DND-41 (cell line): ENCODE measurements at regions not wholly inside any gene's neighbourhood (a gene's known extent, or its start where the extent isn't known, plus 50 kb on each side); places are given as distances from the start of the nearest gene placed in this dataset.

Experiments used
- ATAC-seq: fragments of 200-7000 bp; cut with Tn5 transposase; 3 replicates; pipeline ENCODE4 v1.9.1; 2021; ENCODE audit warnings: low read depth; ENCODE audit not compliant: insufficient read depth
- DNase-seq: peaks from one replicate; pipeline ENCODE4 v3.0.0-alpha.2; 2020
- H2AFZ ChIP-seq: 2 replicates; pipeline ENCODE4 v1.6.0; 2012; ENCODE audit warnings: low read depth, low read length
- H3K27ac ChIP-seq: 2 replicates; pipeline ENCODE4 v1.5.1; 2012; ENCODE audit warnings: low read length, inconsistent platforms
- H3K27me3 ChIP-seq: fragments of 200-600 bp; sonication (generic); 2 replicates; pipeline ENCODE4 v1.6.0; 2012; ENCODE audit warnings: low read length, mild to moderate bottlenecking, inconsistent platforms; ENCODE audit not compliant: insufficient read depth, poor library complexity
- H3K36me3 ChIP-seq: 2 replicates; pipeline ENCODE4 v1.5.1; 2012; ENCODE audit warnings: low read length, inconsistent platforms; ENCODE audit not compliant: insufficient read depth
- H3K4me1 ChIP-seq: 2 replicates; pipeline ENCODE4 v1.5.1; 2012; ENCODE audit warnings: mild to moderate bottlenecking, low read length; ENCODE audit not compliant: insufficient read depth
- H3K4me2 ChIP-seq: 2 replicates; pipeline ENCODE4 v1.6.0; 2012; ENCODE audit warnings: mild to moderate bottlenecking, moderate library complexity, low read length, inconsistent platforms; ENCODE audit not compliant: insufficient read depth
- H3K4me3 ChIP-seq, 2 experiments: fragments of 200-600 bp in 1 of 2; shearing (Covaris generic) in 1 of 2; 2 replicates each; pipeline ENCODE4 v1.5.1; 2012 to 2016; ENCODE audit warnings: inconsistent platforms in 2 of 2, low read length in 2 of 2, mild to moderate bottlenecking in 2 of 2, low read depth in 1 of 2, moderate library complexity in 1 of 2
- H3K79me2 ChIP-seq: 2 replicates; pipeline ENCODE4 v1.6.0; 2012; ENCODE audit warnings: low read length, inconsistent platforms; ENCODE audit not compliant: insufficient read depth
- H3K9ac ChIP-seq: 2 replicates; pipeline ENCODE4 v1.6.0; 2012; ENCODE audit warnings: low read depth, mild to moderate bottlenecking, inconsistent platforms, low read length, moderate library complexity
- H3K9me3 ChIP-seq: 2 replicates; pipeline ENCODE4 v1.5.1; 2012; ENCODE audit warnings: low read length, moderate library complexity, mild to moderate bottlenecking, inconsistent platforms; ENCODE audit not compliant: insufficient read depth, severe bottlenecking
- H4K20me1 ChIP-seq: 2 replicates; pipeline ENCODE4 v1.6.0; 2012; ENCODE audit warnings: low read length; ENCODE audit not compliant: insufficient read depth
- EZH2 ChIP-seq: IDR thresholded peaks from 3 replicates; pipeline ENCODE4 v1.6.1; 2012; ENCODE audit warnings: borderline replicate concordance, low read depth, mild to moderate bottlenecking, moderate library complexity, low read length, inconsistent platforms; ENCODE audit not compliant: severe bottlenecking
- TF ChIP-seq, protein P1 (sequence below): IDR thresholded peaks from 2 replicates; pipeline ENCODE4 v1.5.1; 2012; ENCODE audit warnings: borderline replicate concordance, low read length, moderate library complexity, mild to moderate bottlenecking; ENCODE audit not compliant: poor library complexity, severe bottlenecking; ENCODE audit errors: extremely low read depth

DNA sequence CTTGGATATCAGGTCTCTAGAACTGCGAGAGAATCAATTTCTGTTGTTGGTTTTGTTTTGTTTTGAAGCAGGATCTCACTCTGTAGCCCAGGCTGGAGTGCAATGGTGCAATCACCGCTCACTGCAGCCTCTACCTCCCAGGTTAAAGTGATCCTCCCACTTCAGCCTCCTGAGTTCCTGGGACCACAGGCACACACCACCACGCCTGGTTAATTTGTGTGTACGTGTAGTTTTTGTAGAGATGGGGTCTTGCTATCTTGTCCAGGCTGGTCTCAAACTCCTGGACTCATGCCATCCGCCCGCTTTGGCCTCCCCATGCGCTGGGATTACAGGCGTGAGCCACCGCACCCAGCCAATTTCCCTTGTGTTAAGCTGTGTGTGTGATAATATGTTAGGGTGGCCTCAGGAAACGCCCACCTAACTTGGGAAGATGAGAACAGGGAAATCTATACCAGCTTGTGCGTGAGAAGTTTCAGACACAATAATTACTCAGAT lies 109.6 kb downstream of the SIK1 start:
- peaks cover 3% of the 10 kb centered on the region for H3K9me3 ChIP-seq
- no peak overlapping the region for H3K4me3 ChIP-seq
- no peak overlapping the region for H3K9ac ChIP-seq
- TF ChIP-seq EZH2: no peak
- TF ChIP-seq, protein P1, sequence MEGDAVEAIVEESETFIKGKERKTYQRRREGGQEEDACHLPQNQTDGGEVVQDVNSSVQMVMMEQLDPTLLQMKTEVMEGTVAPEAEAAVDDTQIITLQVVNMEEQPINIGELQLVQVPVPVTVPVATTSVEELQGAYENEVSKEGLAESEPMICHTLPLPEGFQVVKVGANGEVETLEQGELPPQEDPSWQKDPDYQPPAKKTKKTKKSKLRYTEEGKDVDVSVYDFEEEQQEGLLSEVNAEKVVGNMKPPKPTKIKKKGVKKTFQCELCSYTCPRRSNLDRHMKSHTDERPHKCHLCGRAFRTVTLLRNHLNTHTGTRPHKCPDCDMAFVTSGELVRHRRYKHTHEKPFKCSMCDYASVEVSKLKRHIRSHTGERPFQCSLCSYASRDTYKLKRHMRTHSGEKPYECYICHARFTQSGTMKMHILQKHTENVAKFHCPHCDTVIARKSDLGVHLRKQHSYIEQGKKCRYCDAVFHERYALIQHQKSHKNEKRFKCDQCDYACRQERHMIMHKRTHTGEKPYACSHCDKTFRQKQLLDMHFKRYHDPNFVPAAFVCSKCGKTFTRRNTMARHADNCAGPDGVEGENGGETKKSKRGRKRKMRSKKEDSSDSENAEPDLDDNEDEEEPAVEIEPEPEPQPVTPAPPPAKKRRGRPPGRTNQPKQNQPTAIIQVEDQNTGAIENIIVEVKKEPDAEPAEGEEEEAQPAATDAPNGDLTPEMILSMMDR: no peak
- no peaks in the 10 kb centered on the region for H3K36me3 ChIP-seq
- no peaks in the 10 kb centered on the region for H3K4me1 ChIP-seq
- H3K27ac ChIP-seq: no peak overlapping the region
- H2AFZ ChIP-seq: no peak overlapping the region
- H3K4me2 ChIP-seq: no peak overlapping the region
- no peaks in the 10 kb centered on the region for H3K79me2 ChIP-seq
- no peak for ATAC-seq
- H3K27me3 ChIP-seq: no peaks in the 10 kb centered on the region
- DNase-seq: no peak
- H4K20me1 ChIP-seq: no peaks in the 10 kb centered on the region

DNA sequence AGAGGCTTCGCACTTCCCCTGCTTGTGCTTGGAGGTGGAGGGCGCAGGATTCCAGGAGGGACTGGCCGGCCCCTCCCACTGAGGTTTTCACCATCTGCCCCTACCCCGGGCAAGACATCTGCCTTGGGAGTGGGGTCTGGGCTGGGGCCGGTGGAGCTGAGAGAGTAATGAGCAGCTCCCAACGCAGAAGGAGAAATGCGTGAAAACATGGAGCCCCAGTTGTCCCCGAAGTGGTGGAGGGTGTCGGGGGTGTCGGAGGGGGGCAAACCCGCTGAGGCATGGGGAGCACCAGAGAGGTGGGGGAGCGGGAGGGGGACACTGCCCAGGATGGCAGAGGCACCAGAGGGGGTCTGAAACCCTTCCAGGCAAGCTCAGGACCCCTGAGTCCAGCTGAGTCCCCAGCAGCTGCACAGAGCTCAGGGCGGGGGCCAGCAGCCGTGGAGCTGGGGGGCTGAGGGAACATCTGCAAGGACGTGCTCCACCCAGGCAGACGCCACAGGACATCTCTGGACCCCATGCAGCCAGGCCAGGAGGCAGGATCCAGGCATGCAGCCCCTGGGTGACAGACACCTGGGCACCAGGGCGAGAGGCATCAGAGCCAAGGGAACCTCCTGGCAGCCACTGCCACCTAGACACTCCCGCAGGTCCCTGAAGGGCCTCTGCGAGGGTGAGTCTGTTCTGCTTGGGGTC lies 110.6 kb downstream of the SIK1 start:
- Histone ChIP-seq H3K36me3 (no peaks in the 10 kb centered on the region), H3K9ac (no peak overlapping the region), H3K9me3 (peaks cover 3% of the 10 kb centered on the region), H3K4me3 (no peak overlapping the region), H3K4me1 (no peaks in the 10 kb centered on the region), H4K20me1 (no peaks in the 10 kb centered on the region), H3K27ac (no peak overlapping the region), H3K79me2 (no peaks in the 10 kb centered on the region), H3K4me2 (no peak overlapping the region), H2AFZ (no peak overlapping the region), H3K27me3 (no peaks in the 10 kb centered on the region)
- no peak for DNase-seq
- no peak for ATAC-seq
- TF ChIP-seq, protein P1: no peak
- TF ChIP-seq EZH2: no peak

GRCh38 chr21:43315244-43316137 lies 111.4 kb downstream of the SIK1 start:
- H4K20me1 ChIP-seq: no peaks in the 10 kb centered on the region
- no peak overlapping the region for H3K4me3 ChIP-seq
- no peak overlapping the region for H2AFZ ChIP-seq
- no peak overlapping the region for H3K4me2 ChIP-seq
- no peaks in the 10 kb centered on the region for H3K27me3 ChIP-seq
- H3K9ac ChIP-seq: no peak overlapping the region
- H3K4me1 ChIP-seq: no peaks in the 10 kb centered on the region
- DNase-seq (peak; percentile 16), ATAC-seq (no peak)
- peaks cover 3% of the 10 kb centered on the region for H3K9me3 ChIP-seq
- H3K27ac ChIP-seq: no peak overlapping the region
- no peak for TF ChIP-seq EZH2
- TF ChIP-seq, protein P1: peak; percentile 27
- no peaks in the 10 kb centered on the region for H3K36me3 ChIP-seq
- H3K79me2 ChIP-seq: no peaks in the 10 kb centered on the region
